Activated CD4-positive, alpha-beta T cell treated with anti-CD3 and anti-CD28 coated beads for 1 hour (primary cell): ENCODE measurements at regions not wholly inside any gene's neighbourhood (a gene's known extent, or its start where the extent isn't known, plus 50 kb on each side); places are given as distances from the start of the nearest gene placed in this dataset.
"Not testable (repeated sequence)": the region's sequence is repeated elsewhere in the genome, so short reads cannot be mapped to it uniquely, and the experiment has no call there.

Experiments used
- DNase-seq: peaks from one replicate; pipeline ENCODE4 v3.0.0-alpha.2; 2020

- no peak for DNase-seq
Observed at GRCh38 chr6:6820641-6821238, 232.2 kb downstream of the LY86 start.

DNA sequence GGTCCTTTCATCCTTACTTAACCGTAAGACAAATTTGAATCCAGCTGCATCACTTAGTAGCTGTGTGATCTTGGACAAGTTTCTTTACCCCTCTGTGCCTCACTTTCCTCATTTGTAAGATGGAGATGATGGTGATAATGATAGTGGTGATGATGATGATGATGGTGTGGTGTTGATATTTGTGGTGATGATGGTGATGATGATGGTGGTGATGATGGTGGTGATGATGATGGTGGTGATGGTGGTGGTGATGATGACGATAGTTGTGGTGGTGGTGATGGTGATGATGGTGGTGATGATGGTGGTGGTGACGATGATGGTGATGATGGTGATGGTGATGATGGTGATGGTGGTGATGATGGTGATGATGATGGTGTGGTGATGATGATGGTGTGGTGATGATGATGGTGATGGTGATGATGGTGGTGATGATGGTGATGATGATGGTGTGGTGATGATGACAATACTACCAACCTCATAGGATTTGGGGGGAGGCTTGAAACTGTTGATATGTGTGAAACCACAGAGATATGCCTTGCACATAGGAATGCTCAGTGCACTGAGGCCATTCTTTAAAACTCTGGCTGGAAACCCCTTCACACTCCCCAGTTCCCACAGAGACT is 233.2 kb downstream of the LY86 start:
- no peak for DNase-seq

DNA sequence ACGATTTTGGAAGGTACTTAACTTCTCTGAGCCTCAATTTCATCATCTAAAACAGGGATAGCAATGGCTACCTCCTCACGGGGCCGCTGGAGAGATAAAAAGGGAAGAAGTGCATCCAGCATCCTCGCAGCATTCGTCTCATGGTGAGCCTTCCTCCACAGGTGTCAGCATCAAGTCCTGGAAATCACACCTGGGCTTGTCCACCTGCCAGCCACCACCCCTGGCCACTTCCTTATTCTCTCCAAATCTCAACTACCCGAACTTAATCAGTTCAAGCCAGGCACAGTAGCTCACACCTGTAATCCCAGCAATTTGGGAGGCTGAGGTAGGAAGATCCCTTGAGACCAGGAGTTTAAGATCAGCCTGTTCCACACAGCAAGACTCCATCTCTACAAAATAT is 234.5 kb downstream of the LY86 start:
- no peak for DNase-seq

DNA sequence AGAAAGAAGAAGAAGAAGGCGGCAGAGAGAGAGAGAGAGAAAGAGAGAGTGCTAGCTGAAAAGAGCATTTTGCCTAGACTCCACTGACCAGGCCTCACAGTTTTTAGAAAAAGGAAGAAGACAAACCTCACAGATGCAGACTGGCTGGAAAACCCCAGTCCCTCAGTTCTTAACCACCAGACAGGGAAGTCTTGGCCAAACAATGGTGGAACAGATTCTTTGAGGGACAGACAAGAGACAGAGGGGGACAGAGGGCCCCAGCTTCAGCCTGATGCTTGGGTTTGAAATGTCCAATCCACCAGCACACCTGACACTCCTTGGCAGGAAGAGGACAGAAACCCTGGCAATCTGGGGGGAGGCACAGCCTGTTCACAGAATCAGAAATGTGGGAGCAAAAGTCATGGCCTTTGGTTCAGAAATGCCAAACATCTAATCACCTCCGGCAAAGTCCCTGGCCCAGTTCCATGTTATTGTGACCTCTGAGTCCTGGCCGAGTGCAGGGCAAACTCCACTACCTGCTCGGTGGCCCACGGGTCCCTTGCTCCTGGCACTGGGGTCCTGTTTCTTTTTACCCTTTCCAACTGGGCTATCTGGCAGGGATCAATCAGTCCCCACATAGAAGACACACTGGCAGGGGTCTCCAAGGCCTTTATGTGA is 235.2 kb downstream of the LY86 start:
- no peak for DNase-seq

- no peak for DNase-seq
Observed at GRCh38 chr6:6824381-6824780, 235.9 kb downstream of the LY86 start.

DNA sequence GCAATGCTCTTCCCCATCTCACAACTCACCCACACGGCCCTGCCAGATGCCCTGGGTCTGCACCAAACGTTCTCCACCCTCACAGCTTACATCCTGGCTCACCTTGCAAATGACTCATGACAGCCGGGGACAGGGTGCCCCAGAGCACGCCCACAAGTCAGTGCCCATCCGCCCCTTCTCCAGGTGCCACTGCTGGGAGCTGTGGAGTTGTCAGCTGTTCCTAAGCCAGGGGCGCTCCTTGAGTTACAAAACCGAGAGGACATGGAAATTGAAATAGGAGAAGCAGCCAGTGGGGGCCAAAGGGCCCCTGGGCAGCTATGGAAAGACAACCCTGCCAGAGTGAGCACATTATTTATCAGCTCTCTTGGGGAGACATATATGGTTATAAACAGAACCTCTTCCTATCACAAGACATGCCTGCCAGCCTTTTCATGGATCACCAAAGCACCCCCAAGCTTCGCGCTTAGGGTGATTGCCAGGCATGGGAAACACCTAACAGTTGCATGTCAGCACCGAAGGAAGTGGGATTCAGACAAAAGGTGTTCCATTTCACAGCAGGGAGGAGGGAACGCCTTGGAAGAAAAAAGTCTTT is 236.8 kb downstream of the LY86 start:
- no peak for DNase-seq

DNA sequence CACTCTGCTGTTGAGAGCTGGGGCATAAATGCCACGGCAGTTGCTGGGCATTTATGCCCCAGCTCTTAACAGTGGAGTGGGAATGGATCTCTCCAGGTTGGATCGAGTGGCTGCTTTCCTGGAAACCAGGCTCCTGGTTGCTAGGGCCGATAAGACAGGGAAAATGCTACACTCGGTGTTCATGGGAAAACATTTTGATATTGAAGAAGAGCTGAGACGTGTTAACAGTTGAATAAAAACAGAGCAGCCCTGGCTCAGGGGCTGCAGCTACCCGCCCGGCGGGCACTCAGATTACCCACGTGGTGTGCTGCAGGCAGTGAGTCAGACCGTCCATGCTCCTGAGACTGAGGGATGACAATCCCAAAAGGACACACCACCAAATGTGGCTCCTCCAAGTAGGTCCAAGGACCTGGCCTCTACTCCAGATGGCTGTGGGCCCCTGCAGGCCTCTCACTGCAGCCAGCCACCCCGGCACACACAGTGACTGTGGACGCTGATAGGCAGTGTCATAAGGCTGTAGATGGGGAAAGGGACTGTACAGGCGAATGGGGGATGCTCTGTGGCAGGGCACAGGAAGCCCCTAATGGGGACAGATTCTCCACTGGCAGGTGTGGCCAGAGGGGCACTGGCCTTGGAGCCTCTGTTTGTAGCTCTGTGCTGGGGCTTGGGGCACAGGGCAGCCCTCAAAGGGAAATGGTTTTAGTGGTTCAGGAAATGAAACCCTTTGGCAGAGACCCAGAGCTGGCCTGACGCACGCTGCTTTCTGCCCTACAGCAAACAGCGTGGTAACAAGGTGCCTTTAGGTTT is 237.8 kb downstream of the LY86 start:
- DNase-seq, result no peak

- no peak for DNase-seq
Observed at GRCh38 chr6:6826961-6827360, 238.4 kb downstream of the LY86 start.

GRCh38 chr6:6829872-6830685 is 241.6 kb downstream of the LY86 start:
- no peak for DNase-seq

DNA sequence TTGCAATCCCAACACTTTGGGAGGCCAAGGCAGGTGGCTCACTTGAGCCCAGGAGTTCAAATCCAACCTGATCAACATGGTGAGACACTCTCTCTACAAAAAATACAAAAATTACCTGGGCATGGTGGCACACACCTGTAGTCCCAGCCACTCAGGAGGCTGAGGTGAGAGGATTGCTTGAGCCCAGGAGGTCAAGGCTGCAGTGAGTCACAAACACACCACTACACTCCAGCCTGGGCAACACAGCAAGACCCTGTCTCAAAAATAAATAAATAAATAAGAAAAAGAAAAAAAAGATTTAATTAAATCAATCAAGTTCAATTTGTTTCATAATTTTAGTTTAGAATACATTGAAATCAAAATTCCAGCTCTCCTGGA is 242.2 kb downstream of the LY86 start:
- not testable (repeated sequence) for DNase-seq

DNA sequence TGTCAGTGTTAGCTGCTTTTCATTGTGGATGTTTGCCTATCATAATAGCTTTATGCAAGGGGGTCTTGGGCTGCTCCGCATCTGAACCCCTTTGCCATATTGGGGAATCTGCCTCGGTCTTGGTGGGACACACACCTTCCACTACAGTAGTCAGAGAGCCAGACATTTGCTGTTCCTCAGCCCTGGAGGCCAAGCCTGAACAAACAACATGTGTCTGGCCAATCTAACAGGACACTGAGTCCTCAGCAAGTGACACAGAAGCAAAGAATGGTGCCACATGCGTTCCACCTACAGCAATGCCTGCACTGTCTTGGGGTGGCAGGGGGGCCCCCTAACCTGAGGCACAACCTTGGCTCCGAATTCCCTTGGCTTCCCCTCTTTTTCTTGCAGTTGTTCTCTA is 243.9 kb downstream of the LY86 start:
- no peak for DNase-seq

- DNase-seq, result no peak
Observed at GRCh38 chr6:6834356-6835222, 246.1 kb downstream of the LY86 start.

DNA sequence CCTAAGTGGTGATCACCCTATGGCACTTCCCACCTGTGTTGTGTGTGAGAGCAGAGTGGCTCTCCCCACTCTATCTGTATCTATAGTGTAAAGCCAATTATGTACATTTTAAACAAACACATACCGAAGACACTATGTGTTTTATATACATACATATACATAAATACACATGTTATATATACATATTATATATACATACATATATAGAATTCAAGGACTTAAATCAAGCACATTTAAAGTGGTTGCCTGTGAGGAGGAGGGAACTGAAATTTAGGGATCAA is 246.6 kb downstream of the LY86 start:
- no peak for DNase-seq

DNA sequence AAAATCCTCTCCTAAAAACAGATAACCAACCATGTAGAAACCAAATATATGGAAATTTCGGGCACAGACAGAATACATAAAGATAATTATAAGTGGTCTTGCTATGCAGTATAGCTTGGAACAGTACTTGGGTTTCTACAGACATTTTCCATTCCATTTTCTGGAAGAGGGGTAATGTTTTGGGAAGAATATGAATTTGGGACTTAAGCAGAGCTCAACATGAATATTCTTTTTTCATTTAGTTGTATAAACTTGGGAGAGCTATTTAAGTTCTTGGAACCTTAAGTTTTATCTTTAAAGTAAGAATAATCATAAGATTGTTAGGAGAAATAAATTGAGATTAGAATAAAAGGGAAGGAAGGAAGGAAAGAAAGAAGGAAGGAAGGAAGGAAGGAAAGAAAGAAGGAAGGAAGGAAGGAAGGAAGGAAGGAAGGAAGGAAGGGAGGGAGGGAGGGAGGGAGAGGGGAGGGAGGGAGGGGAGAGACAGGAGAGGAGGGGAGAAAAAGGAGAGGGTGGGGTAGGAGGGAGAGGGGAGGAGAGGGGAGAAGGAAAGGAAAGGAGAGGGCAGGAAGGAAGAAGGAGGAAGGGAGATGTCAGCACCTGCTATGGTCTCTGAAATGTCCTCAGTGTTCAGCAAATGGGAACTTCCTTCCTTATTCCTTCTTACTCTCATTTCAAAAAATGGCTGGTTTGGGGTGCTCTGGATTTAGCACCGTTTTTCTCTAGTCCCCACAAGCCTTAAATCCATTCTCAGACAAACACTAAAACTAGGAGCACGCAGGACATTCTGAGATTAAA is 248.3 kb downstream of the LY86 start:
- DNase-seq, result no peak

- no peak for DNase-seq
Observed at GRCh38 chr6:6837541-6838080, 249.1 kb downstream of the LY86 start.

DNA sequence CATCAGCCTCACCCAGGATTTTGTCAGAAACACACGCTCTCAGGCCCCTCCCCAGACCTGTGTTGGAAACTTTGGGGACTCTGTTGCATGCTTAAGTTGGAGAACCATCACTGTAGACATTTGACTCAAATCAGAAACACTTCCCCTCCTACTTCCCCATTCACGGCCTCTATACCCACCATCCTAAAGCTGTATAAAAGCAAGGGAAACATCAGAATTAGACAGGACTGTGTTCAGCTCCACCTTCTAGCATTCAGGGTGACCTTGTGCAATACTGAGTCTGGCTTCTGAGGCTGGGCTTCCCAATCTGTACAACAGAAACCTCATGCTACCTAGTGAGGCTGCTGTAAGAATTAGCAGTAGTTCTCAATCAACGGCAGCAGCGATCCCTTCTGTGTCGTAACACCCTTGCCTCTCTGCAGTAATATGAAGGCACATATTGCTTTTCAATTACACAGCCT is 252.3 kb downstream of the LY86 start:
- DNase-seq, result no peak

- DNase-seq, result no peak
Observed at GRCh38 chr6:6841571-6841970, 253.1 kb downstream of the LY86 start.

GRCh38 chr6:6842291-6842690 is 253.8 kb downstream of the LY86 start:
- no peak for DNase-seq

- DNase-seq, result no peak
Observed at GRCh38 chr6:6843057-6843627, 254.6 kb downstream of the LY86 start.

GRCh38 chr6:6843777-6844176 is 255.3 kb downstream of the LY86 start:
- DNase-seq, result no peak
